BLaER1 (cell line): ENCODE measurements at regions not wholly inside any gene's neighbourhood (a gene's known extent, or its start where the extent isn't known, plus 50 kb on each side); places are given as distances from the start of the nearest gene placed in this dataset.
"Not testable (repeated sequence)": the region's sequence is repeated elsewhere in the genome, so short reads cannot be mapped to it uniquely, and the experiment has no call there.

Experiments
- H3K27ac ChIP-seq: shearing (Covaris generic); formaldehyde crosslinking; 2 replicates; pipeline ENCODE4 v1.8.1; 2022
- H3K27me3 ChIP-seq: shearing (Covaris generic); formaldehyde crosslinking; 2 replicates; pipeline ENCODE4 v1.8.1; 2022
- H3K36me3 ChIP-seq: shearing (Covaris generic); formaldehyde crosslinking; 2 replicates; pipeline ENCODE4 v1.8.1; 2022
- H3K4me1 ChIP-seq: shearing (Covaris generic); formaldehyde crosslinking; 2 replicates; pipeline ENCODE4 v1.8.1; 2022
- H3K4me2 ChIP-seq: shearing (Covaris generic); formaldehyde crosslinking; 2 replicates; pipeline ENCODE4 v1.8.1; 2022
- H3K4me3 ChIP-seq: shearing (Covaris generic); formaldehyde crosslinking; 2 replicates; pipeline ENCODE4 v1.8.1; 2022
- H3K9ac ChIP-seq: shearing (Covaris generic); formaldehyde crosslinking; 2 replicates; pipeline ENCODE4 v1.8.1; 2022
- H3K9me3 ChIP-seq: shearing (Covaris generic); formaldehyde crosslinking; 2 replicates; pipeline ENCODE4 v1.8.1; 2022
- H4K20me1 ChIP-seq: shearing (Covaris generic); formaldehyde crosslinking; 2 replicates; pipeline ENCODE4 v1.8.1; 2022
- Cebpa-rat ChIP-seq: shearing (Covaris generic); IDR thresholded peaks from 2 replicates; pipeline ENCODE4 v1.8.1; 2022

DNA sequence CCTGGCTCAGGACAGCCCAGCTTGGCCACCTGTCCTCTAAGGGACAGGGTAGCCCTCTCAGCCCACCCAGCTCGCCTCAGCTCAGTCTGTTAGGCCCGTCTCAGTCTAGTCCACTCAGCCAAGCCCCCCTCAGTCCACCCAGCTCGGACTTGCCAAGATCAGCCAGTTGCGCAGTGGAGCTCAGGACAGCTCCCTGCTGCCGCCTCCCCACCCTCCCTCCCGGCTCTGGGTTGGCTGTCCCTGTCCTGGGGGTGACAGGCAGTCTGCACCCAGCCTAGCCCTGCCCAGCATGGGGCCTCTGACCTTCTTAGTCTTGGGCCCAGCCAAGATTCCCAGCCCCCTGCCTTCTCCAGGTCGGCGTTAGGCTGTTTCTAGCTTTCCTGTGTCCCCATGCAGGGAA, 196.9 kb downstream of the TMEM121 start:
- H3K27me3 ChIP-seq, H3K9me3 ChIP-seq, H3K4me2 ChIP-seq, H3K9ac ChIP-seq, H4K20me1 ChIP-seq, H3K4me1 ChIP-seq, H3K4me3 ChIP-seq, H3K36me3 ChIP-seq, H3K27ac ChIP-seq: not testable (repeated sequence)

DNA sequence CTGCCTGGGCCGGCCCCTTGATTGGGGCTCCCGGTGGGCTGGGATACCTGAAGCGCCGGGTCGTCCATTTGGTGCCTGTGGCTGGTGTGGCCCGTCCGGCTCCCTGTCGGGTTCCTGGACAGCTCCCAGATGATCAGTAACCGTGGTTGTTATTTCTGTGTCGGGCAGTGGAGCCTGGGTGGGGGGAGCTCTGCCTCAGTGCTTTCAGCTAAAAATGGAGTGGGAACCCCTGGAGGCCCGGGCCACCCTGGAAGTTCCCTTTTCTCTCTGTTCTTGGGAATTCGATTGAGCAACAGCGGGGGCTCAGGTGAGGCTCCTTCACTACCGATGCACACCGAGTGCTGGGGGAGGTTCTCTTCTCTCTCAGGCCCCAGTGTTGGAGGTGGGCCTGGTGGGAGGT, 197.4 kb downstream of the TMEM121 start:
- not testable (repeated sequence) for H3K9me3 ChIP-seq, H4K20me1 ChIP-seq, H3K27ac ChIP-seq, H3K9ac ChIP-seq, H3K36me3 ChIP-seq, H3K4me2 ChIP-seq, H3K27me3 ChIP-seq, H3K4me1 ChIP-seq, H3K4me3 ChIP-seq

DNA sequence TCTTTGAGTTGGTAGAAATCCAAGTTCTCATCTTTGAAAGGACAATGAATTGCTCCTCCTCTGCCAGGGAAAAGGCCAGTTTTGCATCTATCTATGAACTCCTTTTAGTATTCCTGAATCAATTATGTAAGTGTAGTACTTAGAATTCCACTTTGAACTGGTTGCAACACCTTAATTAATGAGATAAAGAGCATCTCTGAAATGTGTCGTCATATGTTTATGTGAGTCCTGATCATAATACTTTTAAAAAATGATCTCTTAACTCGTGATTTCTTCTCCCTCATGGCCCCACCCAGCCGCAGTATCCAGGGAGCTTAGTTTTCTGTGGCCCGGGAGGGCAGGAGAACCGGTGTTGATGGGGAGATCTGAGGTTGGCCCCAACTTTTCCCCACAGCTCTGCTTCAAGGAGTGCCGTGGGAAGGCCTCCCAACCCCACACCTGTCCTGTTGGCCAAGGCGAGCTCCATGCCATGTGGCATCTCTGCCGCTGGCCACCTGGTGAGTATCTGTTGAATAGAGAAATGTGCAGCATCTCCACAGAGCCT, 203.5 kb downstream of the TMEM121 start:
- not testable (repeated sequence) for H3K27ac ChIP-seq, H3K9ac ChIP-seq, H3K9me3 ChIP-seq

DNA sequence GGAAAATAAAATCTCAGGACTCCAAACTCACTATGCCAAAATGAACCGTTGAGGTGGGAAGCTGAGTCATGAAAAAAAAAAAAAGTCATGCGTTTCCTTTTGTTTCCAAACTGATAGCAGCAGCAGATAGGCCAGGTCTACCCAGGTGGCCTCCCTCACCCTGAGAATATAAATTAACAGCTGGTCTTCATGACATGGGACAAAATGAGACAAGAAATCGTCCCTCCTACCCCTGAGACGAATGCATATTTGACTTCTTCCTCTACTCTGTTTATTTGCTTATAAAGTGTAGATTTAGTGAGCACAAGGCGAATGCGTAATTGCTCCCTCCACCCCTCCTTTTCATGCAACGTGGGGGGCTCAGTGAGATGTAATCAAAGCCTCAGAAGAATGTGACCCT, 204.3 kb downstream of the TMEM121 start:
- H3K27me3 ChIP-seq, H3K9ac ChIP-seq, H3K4me2 ChIP-seq, H3K4me3 ChIP-seq, H4K20me1 ChIP-seq, H3K9me3 ChIP-seq, H3K27ac ChIP-seq, H3K36me3 ChIP-seq: not testable (repeated sequence)
- H3K4me1 ChIP-seq = peaks cover 14% of the 10 kb centered on the region

More for the DNA sequence above, 203.5 kb downstream of the TMEM121 start:
- not testable (repeated sequence) for H3K4me2 ChIP-seq, H4K20me1 ChIP-seq, H3K27me3 ChIP-seq, H3K4me3 ChIP-seq, H3K36me3 ChIP-seq
- H3K4me1 ChIP-seq = peaks cover 15% of the 10 kb centered on the region

GRCh38 chr14:105731221-105731985, 205.0 kb downstream of the TMEM121 start:
- H4K20me1 ChIP-seq, H3K27ac ChIP-seq, H3K9ac ChIP-seq, H3K36me3 ChIP-seq, H3K4me2 ChIP-seq, H3K4me3 ChIP-seq, H3K27me3 ChIP-seq, H3K9me3 ChIP-seq: not testable (repeated sequence)
- H3K4me1 ChIP-seq = peaks cover 14% of the 10 kb centered on the region

GRCh38 chr14:105733081-105734065, 207.0 kb downstream of the TMEM121 start:
- peaks cover 14% of the 10 kb centered on the region for H3K4me1 ChIP-seq
- no peak for TF ChIP-seq Cebpa-rat
- no peak overlapping the region for H3K27ac ChIP-seq
- no peaks in the 10 kb centered on the region for H3K27me3 ChIP-seq
- H3K4me2 ChIP-seq = peak overlapping the region; percentile 40; the same call in 1 of the 2 replicates
- H3K4me3 ChIP-seq = no peak overlapping the region
- no peaks in the 10 kb centered on the region for H3K36me3 ChIP-seq
- no peaks in the 10 kb centered on the region for H4K20me1 ChIP-seq
- 0 out of 2 replicates have a peak, but pooled peaks cover 2% of the 10 kb centered on the region for H3K9me3 ChIP-seq
- no peak overlapping the region for H3K9ac ChIP-seq

DNA sequence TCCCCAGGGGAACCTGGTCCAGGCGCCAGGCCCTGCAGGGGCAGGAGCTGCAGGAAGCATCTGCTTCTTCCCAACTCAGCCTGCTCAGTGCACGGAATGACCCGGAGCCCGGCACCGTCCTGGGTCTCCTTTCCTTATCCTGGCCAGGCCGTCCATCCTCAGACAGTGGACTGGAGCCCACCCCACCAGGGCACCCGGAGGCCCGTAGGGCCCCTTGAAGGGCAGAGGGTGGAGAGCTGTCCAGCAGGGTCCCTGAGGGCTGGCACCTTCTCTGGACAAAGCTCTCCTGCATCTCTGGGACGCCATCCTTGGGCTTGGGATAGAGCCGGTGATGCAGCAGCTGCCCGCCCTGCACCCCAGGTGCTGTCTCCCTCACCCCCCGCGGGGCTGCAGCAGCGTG, 207.9 kb downstream of the TMEM121 start:
- H3K27ac ChIP-seq, H3K36me3 ChIP-seq, H3K9ac ChIP-seq, H3K4me2 ChIP-seq, H4K20me1 ChIP-seq, H3K4me3 ChIP-seq, H3K9me3 ChIP-seq, H3K27me3 ChIP-seq: not testable (repeated sequence)
- H3K4me1 ChIP-seq = peaks cover 14% of the 10 kb centered on the region

DNA sequence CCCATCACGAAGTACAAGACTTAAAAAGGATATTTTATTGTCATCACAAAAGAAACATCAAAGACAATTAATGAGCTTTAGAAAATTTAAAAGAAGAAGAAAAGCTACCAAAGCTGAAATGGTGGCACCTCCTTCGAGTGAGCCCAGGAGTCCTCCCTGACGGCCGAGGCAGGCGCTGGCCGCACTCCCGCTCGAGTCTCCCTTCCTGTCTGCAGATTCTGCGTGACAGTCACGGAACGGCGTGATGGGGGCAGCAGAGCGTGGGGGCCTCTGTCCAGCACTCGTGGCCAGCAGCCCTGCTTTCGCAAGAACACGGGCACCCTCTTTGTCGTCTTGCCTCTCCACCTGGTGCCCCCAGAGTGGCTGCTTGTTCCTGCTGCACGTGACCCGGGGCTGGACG, 209.9 kb downstream of the TMEM121 start:
- not testable (repeated sequence) for H3K36me3 ChIP-seq, H3K27me3 ChIP-seq, H3K9me3 ChIP-seq, H4K20me1 ChIP-seq, H3K27ac ChIP-seq, H3K9ac ChIP-seq, H3K4me2 ChIP-seq, H3K4me3 ChIP-seq
- H3K4me1 ChIP-seq = peaks cover 14% of the 10 kb centered on the region

- Histone ChIP-seq H3K4me2 (no peak overlapping the region), H3K4me3 (no peak overlapping the region), H4K20me1 (no peaks in the 10 kb centered on the region), H3K36me3 (no peaks in the 10 kb centered on the region), H3K9ac (no peak overlapping the region), H3K27ac (no peak overlapping the region), H3K27me3 (no peaks in the 10 kb centered on the region), H3K9me3 (no peaks in the 10 kb centered on the region), H3K4me1 (peaks cover 11% of the 10 kb centered on the region)
- TF ChIP-seq Cebpa-rat = no peak
Measured at GRCh38 chr14:105737504-105738246, 211.3 kb downstream of the TMEM121 start.

GRCh38 chr14:105738638-105739037, 212.3 kb downstream of the TMEM121 start:
- Histone ChIP-seq H3K4me2 (no peak overlapping the region), H4K20me1 (no peaks in the 10 kb centered on the region), H3K27ac (no peak overlapping the region), H3K9ac (no peak overlapping the region), H3K4me3 (no peak overlapping the region), H3K36me3 (no peaks in the 10 kb centered on the region), H3K4me1 (peaks cover 1% of the 10 kb centered on the region; the same call in 1 of the 2 replicates), H3K27me3 (no peaks in the 10 kb centered on the region), H3K9me3 (no peaks in the 10 kb centered on the region)
- no peak for TF ChIP-seq Cebpa-rat
